ENCODE measurements at regions not wholly inside any gene's neighbourhood (a gene's known extent, or its start where the extent isn't known, plus 50 kb on each side); places are given as distances from the start of the nearest gene placed in this dataset.
A peak's percentile ranks its signal among the peaks of the same experiment; 100 is the strongest.

- H3K4me3 ChIP-seq (ENCODE audit: low read depth, low read length) = no peak overlapping the region
- DNase-seq (ENCODE audit: low read depth) = no peak
These were observed 152.0 kb downstream of the SLC16A9 start for GRCh38 chr10:59557642-59558041.

GRCh38 chr10:59557052-59557451 is 152.6 kb downstream of the SLC16A9 start:
- no peak for DNase-seq (ENCODE audit: low read depth)
- H3K4me3 ChIP-seq (ENCODE audit: low read depth, low read length) = no peak overlapping the region

- DNase-seq (ENCODE audit: low read depth) = no peak
- no peak overlapping the region for H3K4me3 ChIP-seq (ENCODE audit: low read depth, low read length)
These were observed 156.3 kb downstream of the SLC16A9 start for GRCh38 chr10:59553162-59553900.

- DNase-seq (ENCODE audit: low read depth) = no peak
- no peak overlapping the region for H3K4me3 ChIP-seq (ENCODE audit: low read depth, low read length)
These were observed 159.6 kb downstream of the SLC16A9 start for GRCh38 chr10:59550061-59550460.

GRCh38 chr10:59538623-59539022 is 171.0 kb downstream of the SLC16A9 start:
- H3K4me3 ChIP-seq (ENCODE audit: low read depth, low read length) = no peak overlapping the region
- DNase-seq (ENCODE audit: low read depth) = no peak

GRCh38 chr10:59537501-59537900 is 172.1 kb downstream of the SLC16A9 start:
- H3K4me3 ChIP-seq (ENCODE audit: low read depth, low read length) = no peak overlapping the region
- no peak for DNase-seq (ENCODE audit: low read depth)

GRCh38 chr10:59536167-59537014 is 173.3 kb downstream of the SLC16A9 start:
- no peak overlapping the region for H3K4me3 ChIP-seq (ENCODE audit: low read depth, low read length)

GRCh38 chr10:59524348-59524747 is 162.0 kb upstream of the FAM13C start:
- no peak for DNase-seq (ENCODE audit: low read depth)
- no peak overlapping the region for H3K4me3 ChIP-seq (ENCODE audit: low read depth, low read length)

More at GRCh38 chr10:59536167-59537014, 173.3 kb downstream of the SLC16A9 start:
- peak; percentile 53 for DNase-seq (ENCODE audit: low read depth)

- H3K4me3 ChIP-seq (ENCODE audit: low read depth, low read length) = no peak overlapping the region
- DNase-seq (ENCODE audit: low read depth) = no peak
These were observed 161.5 kb upstream of the FAM13C start for GRCh38 chr10:59523851-59524250.

GRCh38 chr10:59517996-59518395 is 155.6 kb upstream of the FAM13C start:
- no peak overlapping the region for H3K4me3 ChIP-seq (ENCODE audit: low read depth, low read length)
- DNase-seq (ENCODE audit: low read depth) = no peak

- H3K4me3 ChIP-seq (ENCODE audit: low read depth, low read length) = no peak overlapping the region
- no peak for DNase-seq (ENCODE audit: low read depth)
These were observed 155.1 kb upstream of the FAM13C start for GRCh38 chr10:59517341-59517899.

- no peak for DNase-seq (ENCODE audit: low read depth)
These were observed 151.2 kb upstream of the FAM13C start for GRCh38 chr10:59513558-59513957.

GRCh38 chr10:59512951-59513350 is 150.6 kb upstream of the FAM13C start:
- no peak for DNase-seq (ENCODE audit: low read depth)
- H3K4me3 ChIP-seq (ENCODE audit: low read depth, low read length) = no peak overlapping the region

More at GRCh38 chr10:59513558-59513957, 151.2 kb upstream of the FAM13C start:
- no peak overlapping the region for H3K4me3 ChIP-seq (ENCODE audit: low read depth, low read length)

- no peak for DNase-seq (ENCODE audit: low read depth)
- no peak overlapping the region for H3K4me3 ChIP-seq (ENCODE audit: low read depth, low read length)
These were observed 146.6 kb upstream of the FAM13C start for GRCh38 chr10:59508956-59509355.

- no peak for DNase-seq (ENCODE audit: low read depth)
- no peak overlapping the region for H3K4me3 ChIP-seq (ENCODE audit: low read depth, low read length)
These were observed 145.9 kb upstream of the FAM13C start for GRCh38 chr10:59508296-59508695.

GRCh38 chr10:59505926-59506325 is 143.6 kb upstream of the FAM13C start:
- no peak for DNase-seq (ENCODE audit: low read depth)
- H3K4me3 ChIP-seq (ENCODE audit: low read depth, low read length) = no peak overlapping the region

- H3K4me3 ChIP-seq (ENCODE audit: low read depth, low read length) = no peak overlapping the region
- no peak for DNase-seq (ENCODE audit: low read depth)
These were observed 137.1 kb upstream of the FAM13C start for GRCh38 chr10:59499460-59499859.

- no peak overlapping the region for H3K4me3 ChIP-seq (ENCODE audit: low read depth, low read length)
- no peak for DNase-seq (ENCODE audit: low read depth)
These were observed 130.7 kb upstream of the FAM13C start for GRCh38 chr10:59493017-59493416.

- DNase-seq (ENCODE audit: low read depth) = no peak
- no peak overlapping the region for H3K4me3 ChIP-seq (ENCODE audit: low read depth, low read length)
These were observed 117.1 kb upstream of the FAM13C start for GRCh38 chr10:59479426-59479825.

GRCh38 chr10:59470570-59470969 is 108.2 kb upstream of the FAM13C start:
- no peak for DNase-seq (ENCODE audit: low read depth)
- H3K4me3 ChIP-seq (ENCODE audit: low read depth, low read length) = no peak overlapping the region

Measured in skeletal muscle cell (primary cell).